ENCODE measurements at regions not wholly inside any gene's neighbourhood (a gene's known extent, or its start where the extent isn't known, plus 50 kb on each side); places are given as distances from the start of the nearest gene placed in this dataset.

DNA sequence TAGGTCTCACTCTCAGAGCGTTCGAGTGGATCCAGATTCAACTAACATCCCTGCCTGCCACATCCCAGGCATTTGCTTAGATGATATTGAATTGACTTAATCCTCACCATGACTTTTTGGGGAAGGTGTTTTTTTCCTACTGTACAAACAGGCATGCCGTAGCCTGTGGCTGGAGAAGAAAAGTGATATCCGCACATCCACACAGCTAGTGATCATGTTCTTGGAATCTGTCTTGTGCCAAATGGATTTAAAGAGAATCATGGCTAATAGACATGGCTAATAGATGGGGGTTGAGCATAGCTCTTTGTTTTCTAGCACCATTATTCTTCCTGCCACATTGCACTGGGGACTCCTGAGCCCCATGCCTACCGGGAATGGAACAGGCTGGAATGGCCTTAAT lies 82.1 kb upstream of the THY1 start:
- DNase-seq = no peak
- in situ Hi-C loops (cut with MboI; ENCODE audit: low pct_unique_long_range_greater_than_20kb, low sequenced_read_pairs) = no loop called here

DNA sequence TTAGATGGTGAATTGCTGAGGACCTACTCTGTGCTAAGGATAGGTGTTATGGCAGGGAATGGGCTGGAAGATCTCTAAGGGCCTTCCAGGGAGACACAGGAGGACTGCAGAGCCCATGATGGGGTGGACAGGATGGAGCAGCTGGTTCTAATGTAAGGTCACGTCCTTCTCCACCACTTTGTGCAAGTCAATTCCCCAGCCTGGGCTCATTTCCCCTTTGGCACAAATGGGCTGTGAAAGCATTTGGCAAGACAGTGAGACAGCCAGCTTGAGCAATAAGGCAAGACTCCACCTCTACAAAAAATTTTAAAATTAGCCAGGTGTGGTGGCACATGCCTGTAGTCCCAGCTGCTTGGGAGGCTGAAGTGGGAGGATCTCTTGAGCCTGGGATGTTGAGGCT lies 81.4 kb upstream of the THY1 start:
- in situ Hi-C loops (cut with MboI; ENCODE audit: low pct_unique_long_range_greater_than_20kb, low sequenced_read_pairs) = no loop called here
- DNase-seq = no peak

DNA sequence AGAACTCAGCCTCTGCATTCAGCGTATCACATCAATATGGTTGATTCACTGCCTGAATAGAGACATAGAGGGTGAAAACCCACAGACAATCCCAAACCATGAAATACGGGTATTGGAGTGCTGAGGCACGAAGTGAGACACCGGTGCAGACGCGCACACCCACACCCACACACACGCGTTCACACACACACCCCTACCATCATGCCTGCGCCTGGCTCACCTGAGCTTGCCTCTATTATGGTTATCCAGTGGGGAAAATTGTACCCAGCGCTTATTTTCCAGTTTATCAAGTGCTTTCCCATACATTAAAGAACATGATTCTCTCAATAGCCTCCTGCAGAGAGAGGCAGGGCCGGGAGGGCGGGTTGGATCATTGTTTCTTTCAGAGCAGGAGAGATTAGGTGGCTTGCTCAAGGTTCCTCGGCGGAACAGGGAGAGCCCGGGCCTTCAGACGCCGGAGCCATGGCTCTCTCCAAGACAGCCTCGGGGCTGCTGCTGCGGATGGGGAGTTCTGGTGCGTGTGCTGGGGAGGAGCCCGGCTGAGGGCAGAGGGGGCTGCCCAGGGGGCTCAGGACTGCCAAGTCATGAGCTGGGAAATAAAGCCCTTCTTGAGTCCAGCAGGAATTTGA lies 78.9 kb upstream of the THY1 start:
- in situ Hi-C loops (cut with MboI; ENCODE audit: low pct_unique_long_range_greater_than_20kb, low sequenced_read_pairs) = no loop called here

DNA sequence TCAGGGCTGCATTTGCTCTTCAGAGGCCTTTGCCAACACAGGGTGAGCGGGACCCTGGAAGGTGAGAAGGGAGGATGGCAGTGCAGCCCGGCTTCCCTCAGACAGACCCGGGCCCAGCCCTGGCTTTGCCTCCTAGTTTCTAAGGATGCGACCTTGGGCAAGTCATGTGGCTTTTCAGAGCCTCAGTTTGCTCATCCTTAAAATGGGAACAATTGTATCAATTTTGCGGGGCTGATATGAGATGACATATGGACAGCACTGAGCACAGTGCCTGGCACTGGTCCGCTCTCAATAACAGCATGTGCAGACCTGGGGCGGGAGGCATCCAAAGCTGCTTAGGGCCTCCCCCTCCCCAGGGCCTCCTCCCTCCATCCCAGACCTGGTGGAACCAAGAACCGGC lies 74.7 kb upstream of the THY1 start:
- in situ Hi-C loops (cut with MboI; ENCODE audit: low pct_unique_long_range_greater_than_20kb, low sequenced_read_pairs) = loop anchor here (25.0 kb wide), 1 partner anchor 615 kb away; no protein-coding TSS in a partner anchor

More for the DNA sequence above, 78.9 kb upstream of the THY1 start:
- no peak for DNase-seq

DNA sequence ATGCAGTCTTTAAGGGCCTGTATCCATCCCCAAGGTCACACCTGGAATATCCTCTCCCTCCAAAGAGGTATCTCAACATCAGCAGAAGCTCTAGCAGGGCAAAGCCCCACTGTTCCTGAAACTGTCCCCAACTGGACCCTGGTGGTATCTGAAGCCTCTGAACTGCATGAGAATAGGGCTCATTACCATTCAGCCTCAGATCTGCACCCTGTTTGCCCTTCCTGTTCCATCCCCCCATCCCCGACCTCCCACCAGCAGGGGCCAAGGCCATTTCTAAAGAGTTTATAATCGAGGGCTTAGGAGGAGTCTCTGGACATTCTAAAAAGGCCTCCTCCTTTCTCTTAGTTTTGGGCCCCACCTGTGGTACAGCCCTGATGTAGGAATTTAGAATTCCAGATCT lies 74.0 kb upstream of the THY1 start:
- in situ Hi-C loops (cut with MboI; ENCODE audit: low pct_unique_long_range_greater_than_20kb, low sequenced_read_pairs) = loop anchor here (25.0 kb wide), 1 partner anchor 615 kb away; no protein-coding TSS in a partner anchor
- DNase-seq = no peak

More for the DNA sequence above, 74.7 kb upstream of the THY1 start:
- no peak for DNase-seq

DNA sequence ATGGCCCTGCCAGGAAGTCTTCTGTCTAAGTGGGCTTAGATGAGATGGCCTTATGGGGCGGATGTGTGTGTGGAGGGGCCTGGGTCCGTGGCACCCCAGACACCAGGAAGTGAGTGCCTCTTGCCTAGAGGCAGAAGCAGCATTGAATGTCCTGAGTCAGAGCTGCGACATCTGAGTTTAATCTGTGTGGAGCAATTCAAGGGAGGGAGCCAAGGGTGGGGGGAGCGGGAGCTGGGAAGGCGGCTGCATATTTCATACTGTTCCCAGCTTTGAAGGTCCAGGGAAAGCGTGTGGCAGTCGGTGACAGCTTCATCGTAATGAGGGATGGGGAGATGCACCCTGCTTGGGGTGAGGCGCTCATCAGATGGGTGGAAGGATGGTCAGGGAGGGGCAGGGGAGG lies 73.5 kb upstream of the THY1 start:
- no peak for DNase-seq
- in situ Hi-C loops (cut with MboI; ENCODE audit: low pct_unique_long_range_greater_than_20kb, low sequenced_read_pairs) = loop anchor here (25.0 kb wide), 1 partner anchor 616 kb away; no protein-coding TSS in a partner anchor

DNA sequence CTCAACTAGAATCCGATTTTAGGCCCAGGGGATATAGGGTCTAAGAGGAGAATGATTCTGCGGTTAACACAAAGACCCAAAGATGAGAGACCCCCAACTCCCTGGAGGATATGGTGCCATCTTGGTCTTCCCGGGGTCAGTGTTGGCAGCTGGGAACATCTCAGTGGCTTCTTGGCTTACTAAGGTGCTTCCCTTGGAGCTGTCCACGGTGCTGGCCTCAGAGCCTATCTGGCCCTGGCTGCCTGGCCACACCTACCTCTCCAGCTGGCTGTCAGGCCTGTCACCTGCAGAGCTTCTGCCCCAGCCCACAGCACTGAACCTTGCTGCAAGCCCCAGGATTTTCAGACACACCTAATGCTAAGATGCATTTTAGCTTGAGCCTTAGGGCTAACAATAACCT lies 70.7 kb upstream of the THY1 start:
- peak; percentile 27 for DNase-seq
- in situ Hi-C loops (cut with MboI; ENCODE audit: low pct_unique_long_range_greater_than_20kb, low sequenced_read_pairs) = loop anchor here (25.0 kb wide), 1 partner anchor 619 kb away; no protein-coding TSS in a partner anchor

DNA sequence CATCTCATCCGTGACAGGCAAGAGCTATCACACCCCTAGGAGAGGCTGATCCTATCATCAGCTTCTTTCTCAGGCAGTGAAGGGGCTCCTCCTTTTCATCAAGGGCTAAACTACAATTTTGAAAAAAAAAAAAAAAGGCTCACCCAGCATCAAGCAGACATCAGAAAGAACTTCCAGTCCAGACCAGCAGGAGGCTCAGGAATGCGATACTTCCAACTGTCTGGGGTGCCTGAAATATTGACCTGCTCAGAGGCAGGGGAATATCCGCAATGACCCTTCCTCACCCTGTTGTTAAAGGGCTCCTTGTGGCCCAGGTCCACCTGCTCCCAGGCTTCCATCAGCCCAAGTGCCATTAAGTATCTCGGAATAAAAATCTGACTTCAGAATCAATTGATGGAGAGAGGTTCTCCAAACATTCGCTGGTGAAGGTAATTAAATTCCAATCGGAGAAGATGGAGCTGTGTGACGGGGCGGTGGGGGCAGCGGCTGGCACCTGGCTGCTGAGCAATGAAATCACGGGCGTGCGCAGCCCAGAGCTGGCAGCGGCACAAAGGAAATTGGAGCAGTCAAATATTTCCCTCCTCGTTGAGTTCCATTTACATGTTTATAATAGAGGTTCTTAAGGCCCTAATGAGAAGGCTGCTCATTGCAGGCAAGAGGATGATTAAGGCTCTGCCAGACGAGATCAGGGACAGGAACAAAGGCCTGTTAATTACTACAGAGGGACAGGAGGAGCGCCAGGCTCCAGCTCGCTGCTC lies 69.0 kb upstream of the THY1 start:
- in situ Hi-C loops (cut with MboI; ENCODE audit: low pct_unique_long_range_greater_than_20kb, low sequenced_read_pairs) = loop anchor here (25.0 kb wide), 1 partner anchor 620 kb away; no protein-coding TSS in a partner anchor

DNA sequence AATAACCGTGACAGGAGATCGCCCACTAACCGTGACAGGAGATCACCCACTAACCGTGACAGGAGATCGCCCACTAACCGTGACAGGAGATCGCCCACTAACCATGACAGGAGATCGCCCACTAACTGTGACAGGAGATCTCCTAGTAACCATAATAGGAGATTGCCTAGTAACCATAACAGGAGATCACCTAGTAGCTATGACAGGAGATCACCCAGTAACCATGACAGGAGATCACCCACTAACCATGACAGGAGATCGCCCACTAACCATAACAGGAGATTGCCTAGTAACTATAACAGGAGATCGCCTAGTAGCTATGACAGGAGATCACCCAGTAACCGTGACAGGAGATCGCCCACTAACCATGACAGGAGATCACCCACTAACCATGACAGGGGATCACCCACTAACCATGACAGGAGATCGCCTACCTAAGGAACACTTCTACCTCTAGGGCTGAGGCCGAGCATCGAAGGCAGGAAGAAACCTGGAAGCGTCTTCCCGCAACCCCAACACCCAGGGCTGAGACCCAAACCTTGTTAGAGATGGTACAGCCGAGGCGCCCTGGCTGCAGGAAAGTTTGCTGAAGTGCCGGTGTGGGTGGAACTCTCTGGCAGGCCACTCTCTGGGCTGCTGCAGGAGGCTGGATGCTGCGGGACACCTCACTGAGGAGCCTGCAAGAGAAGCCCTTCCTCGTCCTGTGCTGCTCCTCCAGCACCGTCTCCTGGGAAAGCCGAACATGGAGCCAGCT lies 67.5 kb upstream of the THY1 start:
- in situ Hi-C loops (cut with MboI; ENCODE audit: low pct_unique_long_range_greater_than_20kb, low sequenced_read_pairs) = loop anchor here (25.0 kb wide), 1 partner anchor 622 kb away; no protein-coding TSS in a partner anchor

More for the DNA sequence above, 69.0 kb upstream of the THY1 start:
- no peak for DNase-seq

DNA sequence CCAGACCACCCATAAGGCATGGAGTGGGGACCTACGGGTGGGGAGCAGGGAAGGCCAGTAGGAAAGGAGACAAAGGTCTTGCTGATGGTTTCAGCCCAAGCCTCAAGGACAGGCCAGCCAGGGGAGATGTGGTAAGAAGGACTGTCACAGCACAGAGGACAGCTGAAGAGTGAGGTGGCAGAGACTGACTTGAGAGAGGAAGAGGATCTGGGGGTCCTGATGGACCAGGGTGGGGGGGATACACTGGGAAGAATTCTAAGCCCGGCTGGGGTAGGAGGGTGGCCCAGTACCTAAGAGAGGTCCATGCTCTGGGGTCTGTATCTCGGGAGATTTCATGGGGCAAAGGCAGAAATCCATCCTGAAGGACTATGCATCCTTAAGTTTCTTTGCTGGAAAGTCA lies 66.1 kb upstream of the THY1 start:
- in situ Hi-C loops (cut with MboI; ENCODE audit: low pct_unique_long_range_greater_than_20kb, low sequenced_read_pairs) = loop anchor here (25.0 kb wide), 1 partner anchor 623 kb away; no protein-coding TSS in a partner anchor
- no peak for DNase-seq

More for the DNA sequence above, 67.5 kb upstream of the THY1 start:
- DNase-seq = no peak

DNA sequence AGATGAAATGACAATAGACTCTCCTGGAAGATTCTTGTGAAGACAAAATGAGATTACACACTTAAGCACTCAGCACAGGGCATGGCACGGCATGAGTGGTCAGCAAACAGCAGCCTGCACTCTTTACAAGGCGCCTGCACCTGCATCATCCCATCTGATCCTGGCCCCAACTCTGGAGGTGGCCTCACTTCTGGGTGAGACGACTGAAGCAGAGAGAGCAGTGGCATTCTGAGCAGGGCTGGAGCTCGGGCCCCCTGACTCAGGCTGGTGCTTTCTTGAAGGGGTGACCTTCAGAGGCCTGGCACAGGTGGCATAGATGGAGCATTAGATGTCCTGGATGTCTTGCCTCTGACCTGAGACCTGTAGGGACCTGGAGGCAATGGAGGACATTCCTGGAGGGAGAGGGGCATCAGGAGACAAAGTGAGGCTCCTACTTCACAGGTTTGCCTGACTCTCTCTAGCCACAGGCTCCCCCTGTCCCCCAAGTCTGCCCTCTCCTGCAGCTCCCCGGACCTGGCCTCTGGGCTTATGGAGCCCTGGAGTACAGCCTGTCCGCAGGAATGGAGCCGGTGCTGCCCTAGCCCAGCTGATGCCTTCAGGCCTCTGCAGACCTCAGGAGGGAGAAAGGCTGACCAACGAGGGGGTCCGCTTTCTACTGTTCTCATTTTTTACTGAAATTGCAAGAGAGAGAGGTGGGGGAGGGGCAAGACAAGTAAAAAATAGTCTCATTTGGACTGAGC lies 65.5 kb upstream of the THY1 start:
- in situ Hi-C loops (cut with MboI; ENCODE audit: low pct_unique_long_range_greater_than_20kb, low sequenced_read_pairs) = loop anchor here (25.0 kb wide), 1 partner anchor 624 kb away; no protein-coding TSS in a partner anchor
- no peak for DNase-seq

DNA sequence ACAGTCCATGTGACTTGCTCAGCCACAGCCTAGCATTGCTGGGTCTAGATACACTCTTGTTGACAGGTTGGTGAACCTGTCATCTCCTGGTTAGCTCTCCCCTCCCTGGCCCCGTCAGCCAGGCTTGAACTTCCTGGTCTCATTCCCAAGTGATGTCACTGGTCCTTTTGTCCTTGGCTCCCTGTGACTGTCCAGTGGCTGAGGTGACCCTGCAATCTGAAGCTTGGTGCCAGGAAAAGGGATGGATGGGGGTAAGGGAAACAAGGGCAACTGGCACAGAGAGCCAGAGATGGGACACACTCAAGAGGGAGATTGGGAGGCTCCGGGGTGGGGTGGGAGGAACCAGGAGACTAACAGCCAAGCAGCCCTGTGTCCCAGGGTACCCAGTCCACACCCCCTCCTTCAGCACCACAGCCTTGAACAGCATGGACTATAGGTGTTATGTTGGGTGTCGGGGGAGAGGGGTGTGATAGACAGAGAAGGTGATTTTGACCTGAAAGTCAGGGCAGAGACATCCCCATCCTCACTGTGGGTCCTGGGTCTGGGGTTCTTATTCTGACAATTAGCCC lies 63.8 kb upstream of the THY1 start:
- in situ Hi-C loops (cut with MboI; ENCODE audit: low pct_unique_long_range_greater_than_20kb, low sequenced_read_pairs) = loop anchor here (25.0 kb wide), 1 partner anchor 626 kb away; no protein-coding TSS in a partner anchor
- DNase-seq = no peak

DNA sequence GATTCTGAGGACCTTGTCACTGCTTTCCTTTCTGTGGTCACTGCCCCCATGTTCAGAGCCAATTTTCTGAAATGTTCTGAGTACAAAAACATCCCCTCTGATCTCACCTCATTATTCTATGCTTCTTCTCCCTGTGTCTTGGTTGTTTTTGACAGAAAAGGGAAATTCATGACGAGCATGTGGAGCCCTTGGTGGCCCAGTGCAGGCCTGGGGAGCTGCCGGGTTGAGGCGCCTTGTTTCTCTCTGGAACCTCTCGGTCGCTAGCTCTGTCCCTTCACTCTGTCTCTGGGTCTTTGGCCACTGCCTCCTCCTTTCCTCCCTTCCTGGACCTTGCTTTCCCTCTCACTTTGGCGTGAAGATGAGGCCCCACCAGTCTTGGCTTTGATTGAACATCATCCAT lies 63.0 kb upstream of the THY1 start:
- no peak for DNase-seq
- in situ Hi-C loops (cut with MboI; ENCODE audit: low pct_unique_long_range_greater_than_20kb, low sequenced_read_pairs) = loop anchor here (25.0 kb wide), 1 partner anchor 626 kb away; no protein-coding TSS in a partner anchor

DNA sequence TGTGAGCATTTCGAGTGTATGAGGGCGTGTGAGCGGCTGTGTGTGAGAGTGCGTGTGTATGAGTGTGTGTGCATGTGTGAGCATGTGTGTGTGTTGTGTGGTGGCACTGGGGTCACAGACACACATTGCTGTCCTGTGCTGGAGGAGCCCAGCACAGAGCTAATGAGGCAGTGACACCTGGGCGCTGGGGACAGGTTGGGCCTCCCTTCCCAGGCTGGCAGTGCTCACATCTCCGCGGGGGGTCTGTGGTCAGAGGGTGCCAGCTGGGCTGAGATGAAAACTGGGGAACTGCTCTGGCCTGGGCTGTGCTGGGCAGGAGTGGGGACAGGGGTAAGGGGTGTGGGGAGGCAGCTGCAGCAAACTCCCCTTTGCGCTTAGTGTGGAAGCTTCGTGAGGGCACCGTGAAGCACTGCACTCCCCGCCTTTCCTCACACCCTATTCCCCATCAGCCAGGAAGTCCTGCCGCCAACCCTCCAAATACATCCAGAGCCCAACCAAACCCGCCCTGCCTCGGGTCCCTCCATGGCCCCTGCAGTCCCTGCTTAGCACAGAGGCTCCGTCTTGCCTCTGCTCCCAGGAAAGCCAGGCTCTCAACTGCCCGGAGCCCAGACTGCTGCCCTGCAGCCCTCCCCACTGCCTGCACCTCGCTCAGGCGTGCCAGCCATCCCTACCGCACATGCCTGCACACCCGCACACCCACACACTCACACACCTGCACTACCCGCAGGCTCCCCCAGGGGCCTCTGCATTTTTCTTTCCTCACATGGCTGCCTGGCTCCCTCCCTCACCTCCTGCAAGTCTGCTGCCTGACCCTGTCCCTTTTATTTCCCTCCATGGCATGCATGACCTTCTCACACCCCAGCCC lies 62.0 kb upstream of the THY1 start:
- in situ Hi-C loops (cut with MboI; ENCODE audit: low pct_unique_long_range_greater_than_20kb, low sequenced_read_pairs) = loop anchor here (25.0 kb wide), 1 partner anchor 627 kb away; no protein-coding TSS in a partner anchor
- DNase-seq = peak; percentile 41

DNA sequence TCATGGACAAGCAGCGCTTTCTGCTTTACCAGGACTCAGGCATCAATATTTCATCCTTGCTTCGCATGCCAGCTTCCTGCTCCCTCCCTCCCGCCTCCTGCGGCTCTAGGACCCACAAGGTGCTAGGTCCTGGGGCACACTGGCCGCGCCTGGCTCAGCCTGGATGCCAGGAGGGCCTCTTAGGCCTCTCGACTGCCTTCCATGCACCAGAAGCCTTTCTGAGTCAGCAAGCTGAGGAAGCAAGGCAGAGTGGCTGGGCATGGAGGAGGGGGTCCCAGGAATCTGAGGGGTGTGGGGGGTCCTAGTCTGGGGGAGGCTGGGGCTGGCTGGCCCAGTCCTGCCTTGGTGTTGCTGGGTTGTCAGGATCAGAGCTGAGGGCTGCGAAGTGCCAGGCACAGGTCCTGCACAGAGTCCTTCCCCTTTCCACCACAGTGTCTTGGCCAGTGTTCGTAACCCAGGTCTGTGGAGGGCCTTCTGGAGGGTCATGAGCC lies 61.0 kb upstream of the THY1 start:
- in situ Hi-C loops (cut with MboI; ENCODE audit: low pct_unique_long_range_greater_than_20kb, low sequenced_read_pairs) = loop anchor here (25.0 kb wide), 1 partner anchor 628 kb away; no protein-coding TSS in a partner anchor
- no peak for DNase-seq

DNA sequence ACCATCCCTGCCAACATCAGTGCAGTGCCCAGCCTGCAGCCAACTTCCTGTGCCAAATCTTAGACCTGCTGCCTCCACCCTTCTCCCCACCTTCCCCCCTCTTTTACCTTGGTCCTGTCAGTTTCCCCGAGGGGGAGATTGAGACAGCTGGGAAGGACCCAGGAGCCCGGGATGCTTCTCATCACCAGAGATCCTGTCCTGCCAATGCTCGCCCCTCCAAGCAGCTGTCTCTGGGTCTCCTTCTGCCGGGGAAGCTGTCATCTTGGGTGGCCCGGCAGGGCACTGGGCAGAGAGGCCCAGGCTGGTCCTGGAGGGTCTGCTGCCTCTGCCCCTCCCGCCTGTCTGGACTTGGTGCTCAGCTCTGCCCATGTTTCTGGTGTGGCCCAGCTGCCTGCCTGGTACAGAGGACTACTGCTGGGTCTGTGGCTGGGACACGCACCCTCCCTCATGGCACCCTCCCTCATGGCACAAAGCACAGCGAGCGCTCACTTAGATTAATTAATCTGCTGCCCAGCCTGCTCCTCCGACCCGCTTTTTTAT lies 60.4 kb upstream of the THY1 start:
- in situ Hi-C loops (cut with MboI; ENCODE audit: low pct_unique_long_range_greater_than_20kb, low sequenced_read_pairs) = loop anchor here (25.0 kb wide), 1 partner anchor 629 kb away; no protein-coding TSS in a partner anchor
- DNase-seq = no peak

DNA sequence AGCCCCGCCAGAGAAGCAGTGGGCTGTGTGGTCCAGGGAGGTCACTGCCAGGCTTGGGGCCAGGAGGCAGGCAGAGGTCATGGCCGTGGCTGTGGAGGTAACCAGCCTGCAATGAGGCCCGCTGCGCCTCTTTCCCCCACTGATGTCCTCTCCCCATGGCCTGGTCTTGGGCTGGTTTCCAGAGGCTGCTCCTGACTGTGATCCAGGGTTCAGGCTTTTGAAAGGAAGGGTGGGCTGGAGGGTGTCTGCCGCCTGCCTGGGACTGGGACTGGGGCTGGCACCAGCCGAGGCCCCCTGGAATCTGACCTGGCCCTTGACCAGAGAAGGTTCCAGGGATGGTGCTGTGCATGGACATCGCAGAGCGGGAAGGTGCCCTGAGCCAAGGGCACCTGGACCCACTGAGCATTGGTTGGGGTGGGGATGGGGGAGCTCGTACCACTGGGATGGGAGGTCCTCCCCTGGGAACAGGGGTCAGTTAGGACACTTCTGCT lies 59.6 kb upstream of the THY1 start:
- in situ Hi-C loops (cut with MboI; ENCODE audit: low pct_unique_long_range_greater_than_20kb, low sequenced_read_pairs) = loop anchor here (25.0 kb wide), 1 partner anchor 630 kb away; no protein-coding TSS in a partner anchor
- DNase-seq = no peak
